Stomach (tissue), 4 donors: ENCODE measurements at regions not wholly inside any gene's neighbourhood (a gene's known extent, or its start where the extent isn't known, plus 50 kb on each side); places are given as distances from the start of the nearest gene placed in this dataset.

Experiments
- CTCF ChIP-seq, 7 experiments: fragments of 450-650 bp in 4 of 7; fragments of 200-600 bp in 3 of 7; sonication (generic) in 3 of 7; IDR thresholded peaks; one replicate each; pipeline ENCODE4 v1.5.1; 2016 to 2019; ENCODE audit warnings: antibody characterized with exemption in 7 of 7, control low read depth in 2 of 7, mild to moderate bottlenecking in 1 of 7
- EP300 ChIP-seq: sonication (generic); formaldehyde crosslinking; IDR thresholded peaks from one replicate; pipeline ENCODE4 v1.6.1; 2017; ENCODE audit warnings: antibody characterized with exemption
- POLR2A ChIP-seq, 4 donors: fragments of 450-650 bp; IDR thresholded peaks; one replicate each; pipeline ENCODE4 v1.6.1; 2016; ENCODE audit warnings: antibody characterized with exemption in 4 of 4, control low read depth in 2 of 4, mild to moderate bottlenecking in 1 of 4, moderate library complexity in 1 of 4
- POLR2AphosphoS5 ChIP-seq, 3 donors: sonication (generic); formaldehyde crosslinking; IDR thresholded peaks; one replicate each; pipeline ENCODE4 v1.6.1; 2016; ENCODE audit warnings: antibody characterized with exemption in 3 of 3

GRCh38 chr21:35441868-35442582, 392.9 kb upstream of the RUNX1 start:
- TF ChIP-seq CTCF (IDR thresholded peaks at IDR 0.05) (no peak), POLR2A (IDR thresholded peaks at IDR 0.05) (no peak), POLR2AphosphoS5 (IDR thresholded peaks at IDR 0.05) (no peak), EP300 (no peak)
